Nephron progenitor cell (in vitro differentiated cells): ENCODE measurements at regions not wholly inside any gene's neighbourhood (a gene's known extent, or its start where the extent isn't known, plus 50 kb on each side); places are given as distances from the start of the nearest gene placed in this dataset.

Experiments used
- DNase-seq: peaks from one replicate; pipeline ENCODE4 v3.0.0; 2021
- H3K27ac Mint-ChIP-seq: 2 replicates; pipeline ENCODE4 v1.8.0; 2021; ENCODE audit warnings: mild to moderate bottlenecking, moderate library complexity, mixed read lengths
- H3K27me3 Mint-ChIP-seq: 2 replicates; pipeline ENCODE4 v1.8.0; 2021; ENCODE audit warnings: mild to moderate bottlenecking, low read depth, mixed read lengths; ENCODE audit not compliant: poor library complexity
- H3K36me3 Mint-ChIP-seq: 2 replicates; pipeline ENCODE4 v1.8.0; 2021; ENCODE audit warnings: low read depth, mixed read lengths
- H3K4me1 Mint-ChIP-seq: 2 replicates; pipeline ENCODE4 v1.8.0; 2021; ENCODE audit warnings: mixed read lengths
- H3K4me3 Mint-ChIP-seq: 2 replicates; pipeline ENCODE4 v1.8.0; 2021; ENCODE audit warnings: mild to moderate bottlenecking, moderate library complexity, mixed read lengths
- H3K9me3 Mint-ChIP-seq: 2 replicates; pipeline ENCODE4 v1.8.0; 2021; ENCODE audit warnings: mild to moderate bottlenecking, moderate library complexity, mixed read lengths
- CTCF ChIP-seq: fragments of 200-600 bp; sonication (generic); IDR thresholded peaks from 2 replicates; pipeline ENCODE4 v1.5.0; 2021; ENCODE audit warnings: antibody characterized with exemption

- no peaks in the 10 kb centered on the region for H3K4me1 Mint-ChIP-seq
- H3K9me3 Mint-ChIP-seq = no peaks in the 10 kb centered on the region
- H3K36me3 Mint-ChIP-seq = no peaks in the 10 kb centered on the region
- no peak overlapping the region for H3K27ac Mint-ChIP-seq
- H3K27me3 Mint-ChIP-seq = peaks cover 2% of the 10 kb centered on the region
- no peak for DNase-seq
- H3K4me3 Mint-ChIP-seq = no peak overlapping the region
- no peak for TF ChIP-seq CTCF
Measured at GRCh38 chr3:161796312-161796711, 299.7 kb downstream of the OTOL1 start.

GRCh38 chr3:161796780-161797179, 300.2 kb downstream of the OTOL1 start:
- no peak overlapping the region for H3K27ac Mint-ChIP-seq
- no peaks in the 10 kb centered on the region for H3K36me3 Mint-ChIP-seq
- TF ChIP-seq CTCF = no peak
- no peak overlapping the region for H3K4me3 Mint-ChIP-seq
- no peak for DNase-seq
- peaks cover 2% of the 10 kb centered on the region for H3K27me3 Mint-ChIP-seq
- H3K9me3 Mint-ChIP-seq = no peaks in the 10 kb centered on the region
- no peaks in the 10 kb centered on the region for H3K4me1 Mint-ChIP-seq

GRCh38 chr3:161798016-161798415, 301.4 kb downstream of the OTOL1 start:
- H3K4me3 Mint-ChIP-seq = no peak overlapping the region
- DNase-seq = no peak
- TF ChIP-seq CTCF = no peak
- H3K9me3 Mint-ChIP-seq = no peaks in the 10 kb centered on the region
- H3K27me3 Mint-ChIP-seq = peaks cover 2% of the 10 kb centered on the region
- H3K36me3 Mint-ChIP-seq = no peaks in the 10 kb centered on the region
- no peak overlapping the region for H3K27ac Mint-ChIP-seq
- no peaks in the 10 kb centered on the region for H3K4me1 Mint-ChIP-seq

- Mint-ChIP-seq H3K4me3 (no peak overlapping the region), H3K27me3 (no peaks in the 10 kb centered on the region), H3K9me3 (no peaks in the 10 kb centered on the region), H3K27ac (no peak overlapping the region), H3K4me1 (no peaks in the 10 kb centered on the region), H3K36me3 (no peaks in the 10 kb centered on the region)
- no peak for TF ChIP-seq CTCF
- DNase-seq = no peak
Measured at GRCh38 chr3:161800985-161801559, 304.5 kb downstream of the OTOL1 start.

- Mint-ChIP-seq H3K36me3 (no peaks in the 10 kb centered on the region), H3K27ac (no peak overlapping the region), H3K9me3 (no peaks in the 10 kb centered on the region), H3K4me1 (no peaks in the 10 kb centered on the region), H3K4me3 (no peak overlapping the region), H3K27me3 (no peaks in the 10 kb centered on the region)
- no peak for DNase-seq
- TF ChIP-seq CTCF = no peak
Measured at GRCh38 chr3:161818106-161818505, 321.5 kb downstream of the OTOL1 start.

GRCh38 chr3:161821591-161821990, 325.0 kb downstream of the OTOL1 start:
- Mint-ChIP-seq H3K9me3 (no peaks in the 10 kb centered on the region), H3K27ac (no peak overlapping the region), H3K4me1 (no peaks in the 10 kb centered on the region), H3K36me3 (no peaks in the 10 kb centered on the region), H3K27me3 (no peaks in the 10 kb centered on the region), H3K4me3 (no peak overlapping the region)
- no peak for TF ChIP-seq CTCF
- DNase-seq = no peak
